Cardiac muscle cell (in vitro differentiated cells and primary cell): ENCODE measurements at regions not wholly inside any gene's neighbourhood (a gene's known extent, or its start where the extent isn't known, plus 50 kb on each side); places are given as distances from the start of the nearest gene placed in this dataset.

Source experiments
- DNase-seq, 2 donors: peaks; one replicate each; pipeline versions ENCODE4 v3.0.0 to v3.0.0-alpha.2; 2010 to 2017; ENCODE audit warnings: low read depth in 1 of 2, low spot score in 1 of 2
- H3K27ac ChIP-seq: fragments of 200-600 bp; sonication (generic); 2 replicates; pipeline ENCODE4 v1.5.1; 2016
- H3K27me3 ChIP-seq: fragments of 200-600 bp; sonication (generic); 2 replicates; pipeline ENCODE4 v1.6.0; 2016; ENCODE audit warnings: control low read depth
- H3K36me3 ChIP-seq: fragments of 200-600 bp; sonication (generic); 2 replicates; pipeline ENCODE4 v1.5.1; 2016; ENCODE audit warnings: control low read depth
- H3K4me1 ChIP-seq: fragments of 200-600 bp; sonication (generic); 2 replicates; pipeline ENCODE4 v1.8.1; 2017; ENCODE audit warnings: low read depth, mild to moderate bottlenecking, mixed run types
- H3K4me3 ChIP-seq: fragments of 200-600 bp; sonication (generic); 2 replicates; pipeline ENCODE4 v1.5.1; 2016; ENCODE audit warnings: mild to moderate bottlenecking
- H3K9me3 ChIP-seq: fragments of 200-600 bp; sonication (generic); 2 replicates; pipeline ENCODE4 v1.5.1; 2017; ENCODE audit warnings: low read depth, mild to moderate bottlenecking, control low read depth
- CTCF ChIP-seq: IDR thresholded peaks from 2 replicates; pipeline ENCODE4 v1.5.1; 2012; ENCODE audit warnings: low read depth, mild to moderate bottlenecking, low read length

- DNase-seq: no peak
- Histone ChIP-seq H3K27me3 (no peaks in the 10 kb centered on the region), H3K4me1 (peaks cover 33% of the 10 kb centered on the region), H3K4me3 (no peak overlapping the region), H3K9me3 (no peaks in the 10 kb centered on the region), H3K36me3 (no peaks in the 10 kb centered on the region), H3K27ac (no peak overlapping the region)
- no peak for TF ChIP-seq CTCF
Measured at GRCh38 chr1:57620605-57621004, 196.7 kb upstream of the DAB1 start.

GRCh38 chr1:57616921-57617320 is 193.1 kb upstream of the DAB1 start:
- Histone ChIP-seq H3K27me3 (no peaks in the 10 kb centered on the region), H3K4me3 (no peak overlapping the region), H3K4me1 (peaks cover 8% of the 10 kb centered on the region), H3K36me3 (no peaks in the 10 kb centered on the region), H3K27ac (no peak overlapping the region), H3K9me3 (no peaks in the 10 kb centered on the region)
- no peak for TF ChIP-seq CTCF
- DNase-seq: no peak

- Histone ChIP-seq H3K4me3 (no peak overlapping the region), H3K36me3 (no peaks in the 10 kb centered on the region), H3K4me1 (peaks cover 8% of the 10 kb centered on the region), H3K9me3 (no peaks in the 10 kb centered on the region), H3K27ac (peak overlapping the region; percentile 18), H3K27me3 (no peaks in the 10 kb centered on the region)
- DNase-seq: no peak
- no peak for TF ChIP-seq CTCF
Measured at GRCh38 chr1:57615956-57616355, 192.1 kb upstream of the DAB1 start.

GRCh38 chr1:57612833-57613232 is 189.0 kb upstream of the DAB1 start:
- no peaks in the 10 kb centered on the region for H3K9me3 ChIP-seq
- H3K27me3 ChIP-seq: no peaks in the 10 kb centered on the region
- no peaks in the 10 kb centered on the region for H3K36me3 ChIP-seq
- H3K4me1 ChIP-seq: peaks cover 8% of the 10 kb centered on the region
- no peak for DNase-seq
- no peak overlapping the region for H3K27ac ChIP-seq
- H3K4me3 ChIP-seq: no peak overlapping the region
- no peak for TF ChIP-seq CTCF

GRCh38 chr1:57605933-57606332 is 182.1 kb upstream of the DAB1 start:
- H3K4me3 ChIP-seq: no peak overlapping the region
- H3K4me1 ChIP-seq: no peaks in the 10 kb centered on the region
- no peaks in the 10 kb centered on the region for H3K36me3 ChIP-seq
- no peaks in the 10 kb centered on the region for H3K27me3 ChIP-seq
- no peak for DNase-seq
- H3K9me3 ChIP-seq: no peaks in the 10 kb centered on the region
- no peak overlapping the region for H3K27ac ChIP-seq
- TF ChIP-seq CTCF: no peak

- TF ChIP-seq CTCF: no peak
- H3K27me3 ChIP-seq: no peaks in the 10 kb centered on the region
- no peak overlapping the region for H3K27ac ChIP-seq
Measured at GRCh38 chr1:57603696-57604095, 179.8 kb upstream of the DAB1 start.

More at GRCh38 chr1:57603696-57604095, 179.8 kb upstream of the DAB1 start:
- H3K4me1 ChIP-seq: peaks cover 9% of the 10 kb centered on the region
- DNase-seq: no peak
- H3K9me3 ChIP-seq: no peaks in the 10 kb centered on the region
- H3K4me3 ChIP-seq: no peak overlapping the region
- no peaks in the 10 kb centered on the region for H3K36me3 ChIP-seq
